ENCODE measurements at regions not wholly inside any gene's neighbourhood (a gene's known extent, or its start where the extent isn't known, plus 50 kb on each side); places are given as distances from the start of the nearest gene placed in this dataset.

GRCh38 chr6:9977411-9977810 is 437.5 kb downstream of the TFAP2A start:
- Histone ChIP-seq H3K9me1 (replicated peaks; ENCODE audit: control insufficient read depth, extremely low read depth, insufficient read depth, low read length) (no peaks in the 10 kb centered on the region), H2AFZ (ENCODE audit: low read depth, low read length) (no peak overlapping the region), H3K36me3 (ENCODE audit: control insufficient read depth in 2 of 2, extremely low read depth in 1 of 2, insufficient read depth in 2 of 2, low read length in 2 of 2) (no peaks in the 10 kb centered on the region), H4K20me1 (replicated peaks; ENCODE audit: control insufficient read depth, extremely low read depth, insufficient read depth, low read length) (no peaks in the 10 kb centered on the region), H3K9me3 (replicated peaks; ENCODE audit: control insufficient read depth, insufficient read depth, low read length) (no peaks in the 10 kb centered on the region), H3K79me2 (ENCODE audit: control insufficient read depth, insufficient read depth, low read length) (no peaks in the 10 kb centered on the region), H3K27ac (ENCODE audit: insufficient read depth, low read depth, low read length) (no peak overlapping the region), H3K4me3 (replicated peaks in 1 of 3; ENCODE audit: insufficient read depth in 1 of 3, low read depth in 1 of 3, low read length in 3 of 3) (no peak overlapping the region), H3K9ac (replicated peaks; ENCODE audit: extremely low read depth, insufficient read depth, low read length) (no peak overlapping the region), H3K4me1 (ENCODE audit: control insufficient read depth, extremely low read depth, insufficient read depth, low read length) (no peaks in the 10 kb centered on the region), H3K4me2 (ENCODE audit: insufficient read depth, low read length) (no peak overlapping the region), H3K27me3 (ENCODE audit: control insufficient read depth in 2 of 2, insufficient read depth in 2 of 2, low read length in 2 of 2) (no peaks in the 10 kb centered on the region)
- ChIA-PET POLR2A (no interaction called here), CTCF (no interaction called here)
- dilution Hi-C loops (cut with MboI; ENCODE audit: extremely low pct_ligation_motif_present, low sequenced_read_pairs): no loop called here
- intact Hi-C loops (cut with micrococcal nuclease): no loop called here
- no TSS peak for BruUV-seq (replicated peaks)
- TF ChIP-seq JUN (IDR thresholded peaks at IDR 0.05; ENCODE audit: borderline replicate concordance, insufficient read depth, insufficient read length, low read depth): no peak
- no peak for TF ChIP-seq MAX (IDR thresholded peaks at IDR 0.05; ENCODE audit: insufficient read depth, insufficient read length)
- no peak for TF ChIP-seq POLR2AphosphoS5 (IDR thresholded peaks at IDR 0.05; ENCODE audit: insufficient read depth, low read depth, low read length)
- no peak for TF ChIP-seq CTCF (IDR thresholded peaks at IDR 0.05; ENCODE audit: extremely low read depth in 1 of 2, insufficient read depth in 1 of 2, low read depth in 1 of 2, low read length in 2 of 2)
- no peak for TF ChIP-seq EZH2 (IDR thresholded peaks at IDR 0.05; ENCODE audit: borderline replicate concordance, low read depth, low read length, severe bottlenecking)
- no peak for TF ChIP-seq FOS (IDR thresholded peaks at IDR 0.05; ENCODE audit: borderline replicate concordance, insufficient read depth, low read length)
- TF ChIP-seq POLR2A (IDR thresholded peaks at IDR 0.05; ENCODE audit: low read depth, low read length): no peak
- TF ChIP-seq GATA2 (IDR thresholded peaks at IDR 0.05; ENCODE audit: insufficient read depth, insufficient read length, low read depth, low read length): no peak
- no peak for TF ChIP-seq MYC (IDR thresholded peaks at IDR 0.05; ENCODE audit: low read depth, low read length)
- DNase-seq (ENCODE audit: low read depth, low spot score): no peak
- FAIRE-seq: no peak
